Colonic mucosa (tissue), 4 donors: ENCODE measurements at regions not wholly inside any gene's neighbourhood (a gene's known extent, or its start where the extent isn't known, plus 50 kb on each side); places are given as distances from the start of the nearest gene placed in this dataset.
"Not testable (repeated sequence)": the region's sequence is repeated elsewhere in the genome, so short reads cannot be mapped to it uniquely, and the experiment has no call there.

ENCODE experiments used
- DNase-seq: peaks from one replicate; pipeline ENCODE4 v3.0.0-alpha.2; 2020
- H3K27ac ChIP-seq: fragments of 200-600 bp; one replicate; pipeline ENCODE4 v1.8.0; 2021
- H3K27me3 ChIP-seq: fragments of 200-600 bp; one replicate; pipeline ENCODE4 v1.8.0; 2021
- H3K36me3 ChIP-seq: fragments of 200-600 bp; one replicate; pipeline ENCODE4 v1.8.0; 2021
- H3K4me1 ChIP-seq: fragments of 200-600 bp; one replicate; pipeline ENCODE4 v1.8.0; 2021; ENCODE audit warnings: mild to moderate bottlenecking
- H3K4me3 ChIP-seq: fragments of 200-600 bp; one replicate; pipeline ENCODE4 v1.8.0; 2021
- H3K9ac ChIP-seq, 2 donors: one replicate each; pipeline ENCODE4 v1.7.0; 2013; ENCODE audit warnings: control low read depth in 2 of 2, low read depth in 2 of 2, low read length in 2 of 2
- H3K9me3 ChIP-seq: fragments of 200-600 bp; one replicate; pipeline ENCODE4 v1.8.0; 2021
- intact Hi-C: fragments of 100-400 bp; cut with DNase I; formaldehyde crosslinking; loops from one replicate; pipeline ENCODE4 v1.14.1; 2022
- TF ChIP-seq, protein P1 (sequence below): fragments of 200-600 bp; IDR thresholded peaks from one replicate; pipeline ENCODE4 v1.8.0; 2022; ENCODE audit warnings: antibody characterized with exemption, mild to moderate bottlenecking
- donor health status: healthy.
- donor health status: DM: no; HTN: no; CAD: no.
- donor health status: DM: no; HTN: no; CAD: no.

DNA sequence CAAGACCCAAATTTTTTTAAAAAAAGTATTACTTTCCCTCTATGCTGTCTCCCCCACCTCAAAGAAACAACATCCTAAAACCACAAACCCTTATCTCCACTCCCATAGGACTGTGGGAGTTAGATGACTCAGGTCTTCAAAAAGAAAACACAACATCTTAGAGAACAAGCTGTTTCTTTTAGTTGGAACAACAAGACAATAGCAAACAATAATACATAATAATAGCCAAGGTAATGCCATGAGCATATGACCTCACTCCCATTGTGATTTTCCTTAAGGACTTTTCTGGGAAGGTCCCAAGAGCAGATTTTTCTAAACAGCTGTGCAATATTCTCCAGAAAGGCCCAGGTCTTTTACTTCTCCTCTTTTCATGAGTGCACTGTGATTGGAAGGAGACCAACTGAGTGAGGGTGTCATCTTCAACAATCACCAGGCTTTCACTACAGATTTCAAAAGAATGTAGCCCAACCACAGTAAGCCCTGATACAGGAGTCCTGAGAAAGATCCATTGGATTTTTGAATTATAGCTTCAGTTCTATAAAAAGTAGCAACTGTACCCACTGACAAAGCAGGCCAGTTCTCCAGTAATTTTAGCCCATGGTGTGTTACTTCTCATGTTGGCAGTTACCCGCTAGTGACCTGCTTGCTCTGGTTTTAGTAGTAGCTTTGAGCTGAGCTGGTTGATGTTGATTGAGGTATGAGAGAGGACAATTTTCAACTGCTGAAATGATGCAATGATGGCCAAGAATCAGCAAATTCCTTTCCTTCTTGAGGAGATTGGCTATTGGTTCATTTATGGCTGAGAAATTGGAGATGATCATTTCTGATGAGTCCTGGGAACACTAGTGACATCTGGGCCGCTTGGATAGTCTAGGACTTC lies 144.5 kb upstream of the TCF4 start:
- H3K9me3 ChIP-seq, result no peaks in the 10 kb centered on the region
- DNase-seq, result no peak
- no peak overlapping the region for H3K9ac ChIP-seq
- TF ChIP-seq, protein P1, sequence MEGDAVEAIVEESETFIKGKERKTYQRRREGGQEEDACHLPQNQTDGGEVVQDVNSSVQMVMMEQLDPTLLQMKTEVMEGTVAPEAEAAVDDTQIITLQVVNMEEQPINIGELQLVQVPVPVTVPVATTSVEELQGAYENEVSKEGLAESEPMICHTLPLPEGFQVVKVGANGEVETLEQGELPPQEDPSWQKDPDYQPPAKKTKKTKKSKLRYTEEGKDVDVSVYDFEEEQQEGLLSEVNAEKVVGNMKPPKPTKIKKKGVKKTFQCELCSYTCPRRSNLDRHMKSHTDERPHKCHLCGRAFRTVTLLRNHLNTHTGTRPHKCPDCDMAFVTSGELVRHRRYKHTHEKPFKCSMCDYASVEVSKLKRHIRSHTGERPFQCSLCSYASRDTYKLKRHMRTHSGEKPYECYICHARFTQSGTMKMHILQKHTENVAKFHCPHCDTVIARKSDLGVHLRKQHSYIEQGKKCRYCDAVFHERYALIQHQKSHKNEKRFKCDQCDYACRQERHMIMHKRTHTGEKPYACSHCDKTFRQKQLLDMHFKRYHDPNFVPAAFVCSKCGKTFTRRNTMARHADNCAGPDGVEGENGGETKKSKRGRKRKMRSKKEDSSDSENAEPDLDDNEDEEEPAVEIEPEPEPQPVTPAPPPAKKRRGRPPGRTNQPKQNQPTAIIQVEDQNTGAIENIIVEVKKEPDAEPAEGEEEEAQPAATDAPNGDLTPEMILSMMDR, result no peak
- H3K4me3 ChIP-seq, result no peak overlapping the region
- no peak overlapping the region for H3K27ac ChIP-seq
- intact Hi-C loops, result no loop called here
- no peaks in the 10 kb centered on the region for H3K27me3 ChIP-seq
- H3K36me3 ChIP-seq, result no peaks in the 10 kb centered on the region
- no peaks in the 10 kb centered on the region for H3K4me1 ChIP-seq

DNA sequence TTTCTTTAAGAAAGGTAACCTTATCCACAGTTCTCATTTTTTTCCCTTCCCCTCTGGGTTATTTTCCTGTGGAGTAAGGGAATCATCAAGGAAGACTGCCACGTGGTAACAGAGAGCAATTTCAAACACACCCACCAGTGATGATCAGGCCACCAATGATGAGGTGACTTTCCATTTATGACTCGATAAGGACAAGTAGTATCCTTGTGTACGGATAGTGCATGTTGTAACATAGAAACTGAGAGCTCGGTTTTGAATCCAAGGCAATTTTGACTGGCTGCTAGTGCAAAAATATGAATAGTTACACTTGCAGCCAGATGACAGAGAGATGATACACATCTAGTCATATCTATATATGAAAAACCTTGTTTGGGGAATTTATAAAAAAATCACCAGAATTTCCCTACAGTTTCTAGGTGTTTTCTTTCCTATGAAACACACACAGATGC lies 143.6 kb upstream of the TCF4 start:
- no peaks in the 10 kb centered on the region for H3K36me3 ChIP-seq
- no peaks in the 10 kb centered on the region for H3K27me3 ChIP-seq
- H3K9ac ChIP-seq, result no peak overlapping the region
- no peak for DNase-seq
- H3K27ac ChIP-seq, result no peak overlapping the region
- intact Hi-C loops, result no loop called here
- H3K4me3 ChIP-seq, result no peak overlapping the region
- H3K9me3 ChIP-seq, result no peaks in the 10 kb centered on the region
- no peaks in the 10 kb centered on the region for H3K4me1 ChIP-seq
- TF ChIP-seq, protein P1, result no peak

DNA sequence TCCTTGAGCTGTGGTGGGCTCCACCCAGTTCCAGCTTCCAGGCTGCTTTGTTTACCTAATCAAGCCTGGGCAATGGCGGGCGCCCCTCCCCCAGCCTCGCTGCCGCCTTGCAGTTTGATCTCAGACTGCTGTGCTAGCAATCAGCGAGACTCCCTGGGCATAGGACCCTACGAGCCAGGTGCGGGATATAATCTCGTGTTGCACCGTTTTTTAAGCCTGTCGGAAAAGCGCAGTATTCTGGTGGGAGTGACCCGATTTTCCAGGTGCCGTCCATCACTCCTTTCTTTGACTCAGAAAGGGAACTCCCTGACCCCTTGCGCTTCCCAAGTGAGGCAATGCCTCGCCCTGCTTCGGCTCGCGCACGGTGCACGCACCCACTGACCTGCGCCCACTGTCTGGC lies 133.0 kb upstream of the TCF4 start:
- intact Hi-C loops, DNase-seq, H3K4me3 ChIP-seq, H3K9ac ChIP-seq, H3K36me3 ChIP-seq, H3K4me1 ChIP-seq, H3K9me3 ChIP-seq, H3K27ac ChIP-seq, H3K27me3 ChIP-seq: not testable (repeated sequence)

DNA sequence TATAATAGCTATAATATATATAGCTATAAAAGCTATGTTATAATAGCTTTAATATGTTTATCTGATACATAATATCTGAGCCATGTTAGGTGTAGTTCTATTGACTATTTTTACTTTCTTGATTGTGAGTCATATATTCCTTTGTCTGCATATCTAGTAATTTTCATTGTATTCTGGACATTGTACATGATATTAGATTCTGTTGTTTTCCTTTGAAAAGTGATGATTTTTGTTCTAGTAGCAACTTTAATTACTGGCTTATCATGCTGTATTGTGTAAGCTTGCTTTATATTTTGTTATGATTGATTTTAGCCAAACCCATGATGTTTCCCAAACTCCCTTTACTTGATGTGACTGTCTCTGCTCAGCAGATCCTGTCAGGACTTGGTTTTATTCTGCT lies 125.7 kb upstream of the TCF4 start:
- Histone ChIP-seq H3K4me3 (no peak overlapping the region), H3K27ac (no peak overlapping the region), H3K9ac (no peak overlapping the region), H3K36me3 (no peaks in the 10 kb centered on the region), H3K4me1 (no peaks in the 10 kb centered on the region), H3K9me3 (no peaks in the 10 kb centered on the region), H3K27me3 (no peaks in the 10 kb centered on the region)
- intact Hi-C loops, result no loop called here
- DNase-seq, result no peak
- TF ChIP-seq, protein P1, result no peak

DNA sequence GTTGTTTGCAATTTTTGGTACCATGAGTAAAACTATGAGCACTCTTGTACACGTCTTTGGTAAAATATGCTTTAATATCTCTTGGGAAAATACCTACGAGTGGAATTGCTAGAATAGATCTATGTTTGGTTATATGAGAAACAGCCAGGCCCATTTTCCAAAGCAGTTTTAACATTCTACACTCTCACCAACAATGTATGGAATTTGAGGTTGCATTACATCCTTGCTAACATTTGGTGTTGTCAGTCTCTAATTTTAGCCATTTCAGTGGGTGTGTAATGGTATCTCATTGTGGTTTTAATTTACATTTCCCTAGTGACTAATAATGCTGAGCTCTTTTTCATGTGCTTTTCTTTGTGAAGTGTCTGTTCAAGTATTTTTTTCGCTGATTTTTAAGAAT lies 118.9 kb upstream of the TCF4 start:
- Histone ChIP-seq H3K36me3 (no peaks in the 10 kb centered on the region), H3K9me3 (no peaks in the 10 kb centered on the region)
- intact Hi-C loops, result no loop called here

More for the DNA sequence above, 118.9 kb upstream of the TCF4 start:
- Histone ChIP-seq H3K27ac (no peak overlapping the region), H3K4me3 (no peak overlapping the region), H3K27me3 (no peaks in the 10 kb centered on the region), H3K9ac (no peak overlapping the region), H3K4me1 (no peaks in the 10 kb centered on the region)
- no peak for DNase-seq
- TF ChIP-seq, protein P1, result no peak
